ENCODE measurements at regions not wholly inside any gene's neighbourhood (a gene's known extent, or its start where the extent isn't known, plus 50 kb on each side); places are given as distances from the start of the nearest gene placed in this dataset.

- Histone ChIP-seq H3K4me3 (replicated peaks in 1 of 3; ENCODE audit: insufficient read depth in 1 of 3, low read depth in 2 of 3, low read length in 3 of 3) (no peak overlapping the region), H3K36me3 (replicated peaks in 1 of 2; ENCODE audit: control insufficient read depth in 1 of 2, insufficient read depth in 2 of 2, low read length in 2 of 2) (no peaks in the 10 kb centered on the region), H3K27me3 (ENCODE audit: control insufficient read depth in 1 of 2, insufficient read depth in 2 of 2, low read length in 2 of 2) (peaks cover 0 to 2% of the 10 kb centered on the region in 2 experiments; a peak in 1 of 5 replicates), H3K9me3 (ENCODE audit: low read length) (no peaks in the 10 kb centered on the region), H3K4me1 (ENCODE audit: insufficient read depth, low read length) (no peaks in the 10 kb centered on the region), H2AFZ (ENCODE audit: low read length) (no peak overlapping the region), H3K9ac (ENCODE audit: insufficient read depth, low read depth, low read length) (no peak overlapping the region), H3K4me2 (ENCODE audit: low read depth, low read length) (no peak overlapping the region), H4K20me1 (ENCODE audit: insufficient read depth, low read length) (no peaks in the 10 kb centered on the region), H3K79me2 (ENCODE audit: insufficient read depth, low read length) (no peaks in the 10 kb centered on the region), H3K27ac (ENCODE audit: extremely low read length, insufficient read depth, low read length) (no peak overlapping the region)
- POLR2A ChIA-PET, result no interaction called here
- CTCF ChIA-PET (ENCODE audit: low intra/inter-chr PET ratio, low total read pairs), result no interaction called here
- intact Hi-C loops (cut with micrococcal nuclease; ENCODE audit: unreplicated experiment) (no loop called here), in situ Hi-C loops (cut with HindIII; ENCODE audit: extremely low pct_ligation_motif_present, low pct_unique_long_range_greater_than_20kb) (no loop called here)
- 37% methylated on average over 7 of the region's 7 CpGs for WGBS (ENCODE audit: low lambda C conversion rate)
- FAIRE-seq, result no peak
- no peak for DNase-seq (ENCODE audit: low spot score)
- no peak for ATAC-seq
- no TSS peak for BruUV-seq (replicated peaks)
- TF ChIP-seq GLI4 (CRISPR knock-in tag; IDR thresholded peaks at IDR 0.05; ENCODE audit: borderline replicate concordance) (no peak), ZNF160 (CRISPR knock-in tag; IDR thresholded peaks at IDR 0.05) (no peak), PAX8 (CRISPR knock-in tag; IDR thresholded peaks at IDR 0.05; ENCODE audit: borderline replicate concordance) (no peak), ASH2L (IDR thresholded peaks at IDR 0.05; ENCODE audit: insufficient read length, low read depth, low read length) (no peak), SUZ12 (IDR thresholded peaks at IDR 0.05; ENCODE audit: low read depth, low read length) (no peak), MAF1 (CRISPR knock-in tag; IDR thresholded peaks at IDR 0.05; ENCODE audit: borderline replicate concordance) (no peak), THRA (CRISPR knock-in tag; IDR thresholded peaks at IDR 0.05; ENCODE audit: borderline replicate concordance) (no peak), ZNF263 (CRISPR knock-in tag; IDR thresholded peaks at IDR 0.05) (no peak), ZNF558 (CRISPR knock-in tag; IDR thresholded peaks at IDR 0.05; ENCODE audit: borderline replicate concordance) (no peak), FOXP4 (CRISPR knock-in tag; IDR thresholded peaks at IDR 0.05) (no peak), ZFP36L1 (CRISPR knock-in tag; IDR thresholded peaks at IDR 0.05) (no peak), KDM1A (CRISPR knock-in tag; IDR thresholded peaks at IDR 0.05) (no peak), ZBTB1 (CRISPR knock-in tag; IDR thresholded peaks at IDR 0.05; ENCODE audit: borderline replicate concordance) (no peak), ZNF800 (CRISPR knock-in tag; IDR thresholded peaks at IDR 0.05) (no peak), TCF7 (IDR thresholded peaks at IDR 0.05; ENCODE audit: low read depth) (no peak), FUBP1 (CRISPR knock-in tag; IDR thresholded peaks at IDR 0.05; ENCODE audit: borderline replicate concordance) (no peak), NFIB (CRISPR knock-in tag; IDR thresholded peaks at IDR 0.05; ENCODE audit: borderline replicate concordance) (no peak), NR2F6 (IDR thresholded peaks at IDR 0.05) (no peak), NR2F6 (CRISPR knock-in tag; IDR thresholded peaks at IDR 0.05) (no peak)
These were observed 77.3 kb downstream of the CCR1 start for GRCh38 chr3:46130631-46131310.

All from HepG2 (cell line).